IMR-90 (cell line): ENCODE measurements at regions not wholly inside any gene's neighbourhood (a gene's known extent, or its start where the extent isn't known, plus 50 kb on each side); places are given as distances from the start of the nearest gene placed in this dataset.

ENCODE experiments used
- ATAC-seq: fragments of 200-7000 bp; cut with Tn5 transposase; 2 replicates; pipeline ENCODE4 v1.9.1; 2020; ENCODE audit warnings: low read depth, mild to moderate bottlenecking, moderate library complexity
- BruUV-seq: library from RNA; stranded (reverse); fragments of 400-500 nt; replicated peaks from 2 replicates; lab custom pipeline; 2021; lab: Mats Ljungman, UMichigan
- CTCF ChIA-PET: fragments of 300-600 bp; formaldehyde crosslinking; extraction: SDS; loops from one replicate; lab custom pipeline; 2021; ENCODE audit warnings: antibody characterized with exemption; lab: Yijun Ruan, JAX
- POLR2A ChIA-PET: fragments of 300-600 bp; sonication (Branson Sonifier 250); formaldehyde crosslinking; loops from one replicate; lab custom pipeline; 2022; ENCODE audit warnings: antibody characterized with exemption; ENCODE audit not compliant: unreplicated experiment; lab: Charles Lee
- DNase-seq: peaks from one replicate; pipeline ENCODE4 v3.0.0; 2013
- H2AFZ ChIP-seq: replicated peaks from 2 replicates; pipeline ENCODE3; 2013; ENCODE audit warnings: low read length, mild to moderate bottlenecking; ENCODE audit not compliant: poor library complexity
- H2AK5ac ChIP-seq: 2 replicates; pipeline ENCODE4 v1.6.1; 2013; ENCODE audit warnings: low read depth, low read length, inconsistent platforms
- H2AK9ac ChIP-seq: replicated peaks from 2 replicates; pipeline ENCODE3; 2013; ENCODE audit warnings: mild to moderate bottlenecking, low read depth, low read length, moderate library complexity; ENCODE audit not compliant: poor library complexity
- H2BK120ac ChIP-seq: 2 replicates; pipeline ENCODE4 v1.6.1; 2013; ENCODE audit warnings: low read depth, low read length, inconsistent platforms
- H2BK15ac ChIP-seq: 3 replicates; pipeline ENCODE4 v1.6.1; 2013; ENCODE audit warnings: low read depth, low read length, inconsistent platforms
- H2BK20ac ChIP-seq: 2 replicates; pipeline ENCODE4 v1.6.1; 2013; ENCODE audit warnings: low read depth, mild to moderate bottlenecking, inconsistent platforms, low read length, moderate library complexity
- H2BK5ac ChIP-seq: 2 replicates; pipeline ENCODE4 v1.6.1; 2013; ENCODE audit warnings: mild to moderate bottlenecking, low read depth, low read length, inconsistent platforms; ENCODE audit not compliant: poor library complexity, severe bottlenecking
- H3K14ac ChIP-seq: replicated peaks from 2 replicates; pipeline ENCODE4 v1.6.1; 2013; ENCODE audit warnings: low read depth, low read length, inconsistent platforms
- H3K18ac ChIP-seq: 2 replicates; pipeline ENCODE4 v1.6.1; 2013; ENCODE audit warnings: low read depth, low read length, control low read depth
- H3K23ac ChIP-seq: 2 replicates; pipeline ENCODE4 v1.6.1; 2013; ENCODE audit warnings: low read depth, low read length, inconsistent platforms
- H3K27ac ChIP-seq: 2 replicates; pipeline ENCODE4 v1.5.1; 2013; ENCODE audit warnings: mild to moderate bottlenecking, control low read depth, low read length; ENCODE audit not compliant: insufficient read depth
- H3K27me3 ChIP-seq: 2 replicates; pipeline ENCODE4 v1.6.1; 2013; ENCODE audit warnings: low read length; ENCODE audit not compliant: control insufficient read depth, insufficient read depth
- H3K36me3 ChIP-seq: 2 replicates; pipeline ENCODE4 v1.6.1; 2013; ENCODE audit warnings: low read length, mixed read lengths; ENCODE audit not compliant: control insufficient read depth, insufficient read depth
- H3K4ac ChIP-seq: 2 replicates; pipeline ENCODE4 v1.6.1; 2013; ENCODE audit warnings: low read depth, low read length, inconsistent platforms
- H3K4me1 ChIP-seq: 2 replicates; pipeline ENCODE4 v1.6.1; 2013; ENCODE audit warnings: low read length, mixed read lengths; ENCODE audit not compliant: control insufficient read depth, insufficient read depth
- H3K4me2 ChIP-seq: 2 replicates; pipeline ENCODE4 v1.6.1; 2013; ENCODE audit warnings: low read depth, mild to moderate bottlenecking, control low read depth, low read length, moderate library complexity
- H3K4me3 ChIP-seq: 2 replicates; pipeline ENCODE4 v1.5.1; 2013; ENCODE audit warnings: low read depth, mild to moderate bottlenecking, control low read depth, low read length, moderate library complexity; ENCODE audit not compliant: insufficient read depth
- H3K56ac ChIP-seq: 2 replicates; pipeline ENCODE4 v1.6.1; 2013; ENCODE audit warnings: low read length, inconsistent platforms; ENCODE audit not compliant: insufficient read depth; ENCODE audit errors: extremely low read depth
- H3K79me1 ChIP-seq, 2 experiments: 2 replicates each; pipeline ENCODE4 v1.6.1; 2013; ENCODE audit warnings: low read length in 2 of 2, inconsistent platforms in 1 of 2, low read depth in 1 of 2
- H3K9ac ChIP-seq: 2 replicates; pipeline ENCODE4 v1.6.1; 2013; ENCODE audit warnings: low read depth, low read length, control low read depth
- H3K9me1 ChIP-seq: 2 replicates; pipeline ENCODE4 v1.6.1; 2013; ENCODE audit warnings: low read length, inconsistent platforms; ENCODE audit not compliant: insufficient read depth
- H3K9me3 ChIP-seq: 2 replicates; pipeline ENCODE4 v1.6.1; 2013; ENCODE audit warnings: low read length; ENCODE audit not compliant: control insufficient read depth, insufficient read depth
- H4K20me1 ChIP-seq: 2 replicates; pipeline ENCODE4 v1.6.1; 2013; ENCODE audit warnings: low read length, inconsistent platforms; ENCODE audit not compliant: insufficient read depth
- H4K5ac ChIP-seq: 2 replicates; pipeline ENCODE4 v1.6.1; 2013; ENCODE audit warnings: mild to moderate bottlenecking, low read depth, low read length, control low read depth
- H4K8ac ChIP-seq, 2 experiments: 2 replicates each; pipeline ENCODE4 v1.6.1; 2013; ENCODE audit warnings: low read depth in 2 of 2, low read length in 2 of 2, control low read depth in 1 of 2, inconsistent platforms in 1 of 2
- H4K91ac ChIP-seq: 2 replicates; pipeline ENCODE4 v1.6.1; 2013; ENCODE audit warnings: low read depth, low read length, inconsistent platforms; ENCODE audit not compliant: insufficient read depth
- CEBPB ChIP-seq: IDR thresholded peaks from 2 replicates; pipeline ENCODE4 v1.6.1; 2012; ENCODE audit warnings: low read depth, low read length, improper control_type of control experiment
- CTCF ChIP-seq: conservative IDR thresholded peaks from 2 replicates; pipeline ENCODE4 v1.5.1; 2012; ENCODE audit warnings: mild to moderate bottlenecking, low read depth, low read length, improper control_type of control experiment
- WGBS, 2 experiments: methylation state at CpG; one replicate each; pipeline versions ENCODE4 v1.1.5 to v1.1.7; 2013; ENCODE audit warnings: missing lambda C conversion rate in 2 of 2; ENCODE audit not compliant: insufficient read length in 1 of 2; ENCODE audit errors: extremely low coverage in 2 of 2; 5-methylcytosine and 5-hydroxymethylcytosine counted together
- dilution Hi-C: fragments of 300-500 bp; cut with HindIII; formaldehyde crosslinking; loops from one replicate; pipeline ENCODE4 v1.14.3; 2018; ENCODE audit warnings: low sequenced_read_pairs; ENCODE audit not compliant: unreplicated experiment
- in situ Hi-C: fragments of 300-500 bp; cut with MboI; formaldehyde crosslinking; loops from 3 replicates; pipeline ENCODE4 v1.14.3; 2019; ENCODE audit warnings: low sequenced_read_pairs, inconsistent platforms, mixed read lengths
- intact Hi-C: fragments of 100-400 bp; cut with micrococcal nuclease; formaldehyde crosslinking; loops from 2 replicates; pipeline ENCODE4 v1.10.0; 2022

GRCh38 chr3:27590437-27591298 lies 106.5 kb upstream of the SLC4A7 start:
- no peaks in the 10 kb centered on the region for H3K9me3 ChIP-seq
- H3K18ac ChIP-seq: peak overlapping the region; percentile 95
- H3K27ac ChIP-seq: peak overlapping the region; percentile 39; the same call in 1 of the 2 replicates
- dilution Hi-C loops: no loop called here
- no peaks in the 10 kb centered on the region; the same call in 1 of the 2 replicates for H3K9me1 ChIP-seq
- no peaks in the 10 kb centered on the region for H4K20me1 ChIP-seq
- no peak overlapping the region for H2AFZ ChIP-seq
- H4K5ac ChIP-seq: peak overlapping the region; percentile 75
- no peak overlapping the region for H2AK5ac ChIP-seq
- no peak overlapping the region for H2AK9ac ChIP-seq
- no peak for TF ChIP-seq CTCF
- TF ChIP-seq CEBPB: peak; percentile 86
- ChIA-PET POLR2A (interaction anchor here (0.8 kb wide), 1 partner anchor 91 kb away, joined by 3 read pairs; no protein-coding TSS in a partner anchor), CTCF (interaction anchor here (0.6 to 1.4 kb wide), 2 partner anchors 10 to 35 kb away, joined by 3 read pairs; no protein-coding TSS in a partner anchor)
- peak overlapping the region; percentile 80; the same call in 1 of the 2 replicates for H2BK20ac ChIP-seq
- BruUV-seq: no TSS peak
- no peaks in the 10 kb centered on the region for H3K27me3 ChIP-seq
- intact Hi-C loops: no loop called here
- no CpG with 5 or more reads among the region's 5 CpGs for WGBS, 2 experiments
- no peaks in the 10 kb centered on the region for H3K79me1 ChIP-seq
- DNase-seq (peak; percentile 32), ATAC-seq (peak; percentile 55)
- no peak overlapping the region; the same call in 1 of the 2 replicates for H4K91ac ChIP-seq
- peak overlapping the region; percentile 81 for H3K4me2 ChIP-seq
- H2BK120ac ChIP-seq: peak overlapping the region; percentile 76
- H3K4me1 ChIP-seq: peaks cover 10% of the 10 kb centered on the region
- no peak overlapping the region for H3K14ac ChIP-seq
- peak overlapping the region; percentile 10; the same call in 1 of the 2 replicates for H3K4me3 ChIP-seq
- H3K4ac ChIP-seq: peak overlapping the region; percentile 53; the same call in 1 of the 2 replicates
- in situ Hi-C loops: no loop called here
- H3K9ac ChIP-seq: peak overlapping the region; percentile 13; the same call in 1 of the 2 replicates
- H3K56ac ChIP-seq: peak overlapping the region; percentile 21; the same call in 1 of the 2 replicates
- peak overlapping the region; percentile 68 for H2BK5ac ChIP-seq
- H3K23ac ChIP-seq: peak overlapping the region; percentile 3; the same call in 1 of the 2 replicates
- no peaks in the 10 kb centered on the region for H3K36me3 ChIP-seq
- peak overlapping the region; percentile 15 to 65; a peak in 3 of 4 replicates for H4K8ac ChIP-seq
- 0 out of 3 replicates have a peak overlapping the region, but pooled peaks have one; percentile 10 for H2BK15ac ChIP-seq
